Activated CD4-positive, alpha-beta T cell treated with anti-CD3 and anti-CD28 coated beads, Interleukin-2, Interleukin-4, amounts not matched to agents 100 ng/mL and 50 ng/mL, durations not matched to agents 16 hours and 8 hours (primary cell): ENCODE measurements at regions not wholly inside any gene's neighbourhood (a gene's known extent, or its start where the extent isn't known, plus 50 kb on each side); places are given as distances from the start of the nearest gene placed in this dataset.
"Not testable (repeated sequence)": the region's sequence is repeated elsewhere in the genome, so short reads cannot be mapped to it uniquely, and the experiment has no call there.

Experiments
- DNase-seq: peaks from one replicate; pipeline ENCODE4 v3.0.0-alpha.2; 2020; ENCODE audit warnings: low spot score

GRCh38 chr3:187475613-187476012, 107.4 kb downstream of the RTP4 start:
- not testable (repeated sequence) for DNase-seq

- no peak for DNase-seq
These were observed 105.7 kb downstream of the RTP4 start for GRCh38 chr3:187473778-187474406.

GRCh38 chr3:187466306-187466705, 98.1 kb downstream of the RTP4 start:
- DNase-seq, result not testable (repeated sequence)

- DNase-seq, result no peak
These were observed 97.3 kb downstream of the RTP4 start for GRCh38 chr3:187465503-187465902.

GRCh38 chr3:187464682-187465081, 96.5 kb downstream of the RTP4 start:
- DNase-seq, result no peak

GRCh38 chr3:187458921-187459320, 90.7 kb downstream of the RTP4 start:
- no peak for DNase-seq

- DNase-seq, result no peak
These were observed 90.2 kb downstream of the RTP4 start for GRCh38 chr3:187458383-187458782.

GRCh38 chr3:187456250-187456649, 88.1 kb downstream of the RTP4 start:
- DNase-seq, result no peak

GRCh38 chr3:187454085-187454815, 86.1 kb downstream of the RTP4 start:
- no peak for DNase-seq

- no peak for DNase-seq
These were observed 82.4 kb downstream of the RTP4 start for GRCh38 chr3:187450431-187451190.

- no peak for DNase-seq
These were observed 80.5 kb downstream of the RTP4 start for GRCh38 chr3:187448674-187449073.

GRCh38 chr3:187447737-187448136, 79.6 kb downstream of the RTP4 start:
- DNase-seq, result no peak

GRCh38 chr3:187445356-187445755, 77.2 kb downstream of the RTP4 start:
- no peak for DNase-seq

- DNase-seq, result no peak
These were observed 66.3 kb downstream of the RTP4 start for GRCh38 chr3:187434524-187434923.

GRCh38 chr3:187430576-187430975, 62.4 kb downstream of the RTP4 start:
- no peak for DNase-seq
